ENCODE measurements at regions not wholly inside any gene's neighbourhood (a gene's known extent, or its start where the extent isn't known, plus 50 kb on each side); places are given as distances from the start of the nearest gene placed in this dataset.

DNA sequence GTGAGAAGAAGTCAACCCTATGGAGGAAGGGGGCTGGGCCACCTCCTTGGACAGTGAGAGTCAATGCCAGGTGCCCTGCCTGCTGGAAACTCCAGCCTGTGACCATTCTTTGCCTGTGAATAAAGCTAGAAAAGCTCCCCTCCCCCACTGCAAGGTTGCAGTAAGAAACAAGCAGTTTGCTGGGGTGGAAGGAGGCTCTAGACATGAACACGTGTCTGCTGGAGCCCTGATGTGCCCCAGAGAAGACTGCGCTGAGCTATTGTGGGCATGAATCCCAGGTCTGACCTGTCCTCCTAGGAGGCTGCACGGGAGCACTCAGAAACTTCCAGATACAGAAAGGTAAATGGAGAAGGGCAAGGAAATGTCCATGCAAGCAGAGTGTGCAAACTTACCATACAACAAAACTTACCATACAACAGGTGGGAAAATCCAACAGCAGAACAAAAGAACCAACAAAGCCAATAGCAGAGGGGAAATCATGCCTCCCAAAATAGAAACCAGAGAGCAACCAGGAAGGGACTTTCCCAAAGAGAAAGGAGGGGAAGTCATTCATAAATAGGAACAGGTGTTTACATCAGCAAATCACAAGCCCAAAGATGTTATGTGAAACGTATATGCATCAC lies 278.7 kb downstream of the BCL2 start:
- H3K36me3 Mint-ChIP-seq (ENCODE audit: insufficient read depth, unreplicated experiment), result no peaks in the 10 kb centered on the region
- ChIA-PET POLR2A (no interaction called here), CTCF (no interaction called here)
- Histone ChIP-seq H3K27me3 (replicated peaks; ENCODE audit: control insufficient read depth, insufficient read depth, low read length) (no peaks in the 10 kb centered on the region), H3K9me3 (no peaks in the 10 kb centered on the region), H3K4me3 (ENCODE audit: low read depth, low read length) (no peak overlapping the region), H3K36me3 (ENCODE audit: control insufficient read depth, insufficient read depth, low read length) (no peaks in the 10 kb centered on the region), H3K4me1 (no peaks in the 10 kb centered on the region)
- H3K9me3 Mint-ChIP-seq (ENCODE audit: unreplicated experiment), result no peaks in the 10 kb centered on the region
- TF ChIP-seq, protein P1, sequence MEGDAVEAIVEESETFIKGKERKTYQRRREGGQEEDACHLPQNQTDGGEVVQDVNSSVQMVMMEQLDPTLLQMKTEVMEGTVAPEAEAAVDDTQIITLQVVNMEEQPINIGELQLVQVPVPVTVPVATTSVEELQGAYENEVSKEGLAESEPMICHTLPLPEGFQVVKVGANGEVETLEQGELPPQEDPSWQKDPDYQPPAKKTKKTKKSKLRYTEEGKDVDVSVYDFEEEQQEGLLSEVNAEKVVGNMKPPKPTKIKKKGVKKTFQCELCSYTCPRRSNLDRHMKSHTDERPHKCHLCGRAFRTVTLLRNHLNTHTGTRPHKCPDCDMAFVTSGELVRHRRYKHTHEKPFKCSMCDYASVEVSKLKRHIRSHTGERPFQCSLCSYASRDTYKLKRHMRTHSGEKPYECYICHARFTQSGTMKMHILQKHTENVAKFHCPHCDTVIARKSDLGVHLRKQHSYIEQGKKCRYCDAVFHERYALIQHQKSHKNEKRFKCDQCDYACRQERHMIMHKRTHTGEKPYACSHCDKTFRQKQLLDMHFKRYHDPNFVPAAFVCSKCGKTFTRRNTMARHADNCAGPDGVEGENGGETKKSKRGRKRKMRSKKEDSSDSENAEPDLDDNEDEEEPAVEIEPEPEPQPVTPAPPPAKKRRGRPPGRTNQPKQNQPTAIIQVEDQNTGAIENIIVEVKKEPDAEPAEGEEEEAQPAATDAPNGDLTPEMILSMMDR (IDR thresholded peaks at IDR 0.05; ENCODE audit: insufficient read depth in 1 of 2, low read depth in 1 of 2, low read length in 1 of 2, severe bottlenecking in 1 of 2, unreplicated experiment in 1 of 2), result no peak
- intact Hi-C loops (cut with micrococcal nuclease; ENCODE audit: unreplicated experiment), result no loop called here
- no TSS peak for BruUV-seq (replicated peaks)
- no peaks in the 10 kb centered on the region for H3K4me1 Mint-ChIP-seq (ENCODE audit: low read depth, unreplicated experiment)
- DNase-seq, result no peak
- H3K27ac Mint-ChIP-seq (ENCODE audit: unreplicated experiment), result no peak overlapping the region
- no peak overlapping the region for H3K4me3 Mint-ChIP-seq (ENCODE audit: unreplicated experiment)
- no peaks in the 10 kb centered on the region for H3K27me3 Mint-ChIP-seq (ENCODE audit: insufficient read depth, unreplicated experiment)

DNA sequence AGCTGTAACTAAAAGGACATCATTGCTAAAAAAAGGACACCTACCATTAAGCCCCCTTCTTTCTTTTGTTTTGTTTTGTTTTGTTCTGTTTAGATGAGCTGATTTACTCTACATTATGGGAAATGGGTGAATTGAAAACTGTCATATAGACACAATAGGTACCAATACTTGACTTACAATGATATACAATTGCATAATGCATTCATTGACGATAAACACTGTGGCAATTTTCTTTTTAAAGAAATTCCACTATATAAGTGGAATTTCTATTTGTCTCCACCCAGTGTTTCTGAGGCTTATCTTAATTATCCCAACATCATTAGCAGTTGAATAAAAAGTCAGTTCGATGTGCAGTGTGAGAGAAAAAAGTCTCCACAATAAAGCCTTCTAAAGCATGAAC lies 282.1 kb downstream of the BCL2 start:
- no peaks in the 10 kb centered on the region for H3K36me3 Mint-ChIP-seq (ENCODE audit: insufficient read depth, unreplicated experiment)
- CTCF ChIA-PET, result no interaction called here
- intact Hi-C loops (cut with micrococcal nuclease; ENCODE audit: unreplicated experiment), result no loop called here
- no peaks in the 10 kb centered on the region for H3K9me3 ChIP-seq
- no peak overlapping the region for H3K4me3 Mint-ChIP-seq (ENCODE audit: unreplicated experiment)
- no peak overlapping the region for H3K27ac Mint-ChIP-seq (ENCODE audit: unreplicated experiment)
- no peaks in the 10 kb centered on the region for H3K9me3 Mint-ChIP-seq (ENCODE audit: unreplicated experiment)
- DNase-seq, result no peak
- POLR2A ChIA-PET, result no interaction called here
- H3K27me3 ChIP-seq (replicated peaks; ENCODE audit: control insufficient read depth, insufficient read depth, low read length), result no peaks in the 10 kb centered on the region
- no peaks in the 10 kb centered on the region for H3K36me3 ChIP-seq (ENCODE audit: control insufficient read depth, insufficient read depth, low read length)
- H3K27me3 Mint-ChIP-seq (ENCODE audit: insufficient read depth, unreplicated experiment), result no peaks in the 10 kb centered on the region
- no peak overlapping the region for H3K4me3 ChIP-seq (ENCODE audit: low read depth, low read length)
- no TSS peak for BruUV-seq (replicated peaks)
- no peaks in the 10 kb centered on the region for H3K4me1 Mint-ChIP-seq (ENCODE audit: low read depth, unreplicated experiment)
- TF ChIP-seq, protein P1 (IDR thresholded peaks at IDR 0.05; ENCODE audit: insufficient read depth in 1 of 2, low read depth in 1 of 2, low read length in 1 of 2, severe bottlenecking in 1 of 2, unreplicated experiment in 1 of 2), result no peak
- no peaks in the 10 kb centered on the region for H3K4me1 ChIP-seq

DNA sequence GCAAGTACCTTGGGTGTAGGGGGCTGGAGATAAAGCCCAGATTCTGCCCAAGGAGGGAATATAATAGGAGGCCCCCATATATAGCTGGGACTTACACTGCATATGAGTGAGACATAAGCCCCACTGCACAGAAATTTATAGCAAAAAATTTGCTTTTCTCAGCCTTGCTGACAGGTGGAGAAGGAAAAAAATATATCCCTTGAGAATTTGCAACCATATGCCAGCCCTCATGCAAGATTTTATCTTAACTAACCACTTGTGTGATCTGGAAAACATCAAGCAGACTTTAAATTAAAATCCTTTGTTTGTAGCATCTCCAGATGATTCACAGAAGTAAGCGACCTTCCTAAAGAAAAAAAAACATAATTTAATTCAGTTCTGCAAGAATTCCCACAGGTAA lies 288.2 kb downstream of the BCL2 start:
- TF ChIP-seq, protein P1 (IDR thresholded peaks at IDR 0.05; ENCODE audit: insufficient read depth in 1 of 2, low read depth in 1 of 2, low read length in 1 of 2, severe bottlenecking in 1 of 2, unreplicated experiment in 1 of 2), result no peak
- H3K36me3 Mint-ChIP-seq (ENCODE audit: insufficient read depth, unreplicated experiment), result no peaks in the 10 kb centered on the region
- CTCF ChIA-PET, result no interaction called here

More for the DNA sequence above, 288.2 kb downstream of the BCL2 start:
- Histone ChIP-seq H3K4me1 (no peaks in the 10 kb centered on the region), H3K9me3 (no peaks in the 10 kb centered on the region), H3K27me3 (replicated peaks; ENCODE audit: control insufficient read depth, insufficient read depth, low read length) (no peaks in the 10 kb centered on the region), H3K4me3 (ENCODE audit: low read depth, low read length) (no peak overlapping the region), H3K36me3 (ENCODE audit: control insufficient read depth, insufficient read depth, low read length) (no peaks in the 10 kb centered on the region)
- H3K27ac Mint-ChIP-seq (ENCODE audit: unreplicated experiment), result no peak overlapping the region
- no peak for DNase-seq
- H3K4me3 Mint-ChIP-seq (ENCODE audit: unreplicated experiment), result no peak overlapping the region
- H3K27me3 Mint-ChIP-seq (ENCODE audit: insufficient read depth, unreplicated experiment), result no peaks in the 10 kb centered on the region
- intact Hi-C loops (cut with micrococcal nuclease; ENCODE audit: unreplicated experiment), result no loop called here
- BruUV-seq (replicated peaks), result no TSS peak
- H3K4me1 Mint-ChIP-seq (ENCODE audit: low read depth, unreplicated experiment), result no peaks in the 10 kb centered on the region
- no peaks in the 10 kb centered on the region for H3K9me3 Mint-ChIP-seq (ENCODE audit: unreplicated experiment)
- POLR2A ChIA-PET, result no interaction called here
